ENCODE measurements at regions not wholly inside any gene's neighbourhood (a gene's known extent, or its start where the extent isn't known, plus 50 kb on each side); places are given as distances from the start of the nearest gene placed in this dataset.

DNA sequence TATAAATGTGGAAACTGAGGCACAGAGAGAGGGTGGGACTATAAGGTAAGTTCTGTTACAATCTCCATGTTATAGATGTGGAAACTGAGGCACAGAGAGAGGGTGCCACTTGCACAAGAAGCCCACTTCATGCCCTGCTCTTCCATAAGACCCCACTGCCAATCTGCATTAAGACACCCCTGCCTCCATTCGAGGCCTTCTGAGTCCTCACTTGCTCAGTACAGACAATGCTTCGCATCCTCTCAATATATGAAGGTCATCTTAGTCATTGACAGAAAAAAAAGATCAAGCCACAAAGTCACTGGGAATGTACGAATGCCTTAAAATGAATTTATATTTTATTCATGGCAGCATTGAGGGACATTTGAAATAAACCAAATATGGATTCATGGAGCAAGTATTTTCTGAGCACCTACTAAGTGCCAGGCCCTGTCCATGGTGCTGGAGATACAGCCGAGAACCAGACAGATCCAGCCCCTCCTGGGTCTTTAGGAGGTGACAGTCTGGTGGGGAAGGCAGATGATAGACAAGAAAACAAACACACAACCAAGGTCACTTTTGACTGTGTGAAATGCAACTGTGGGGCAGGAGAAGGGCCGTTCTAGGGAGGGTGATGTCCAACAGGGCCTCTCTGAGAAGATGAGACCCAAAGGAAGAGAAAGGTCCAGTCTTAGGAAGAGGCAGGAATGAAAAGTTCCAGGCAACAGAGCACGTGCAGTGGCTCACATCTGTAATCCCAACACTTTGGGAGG, 92.5 kb upstream of the PTPN1 start:
- no peak overlapping the region for H3K4me3 Mint-ChIP-seq
- DNase-seq (ENCODE audit: low read depth, low spot score), result no peak
- no peak overlapping the region for H3K27ac Mint-ChIP-seq (ENCODE audit: unreplicated experiment)

DNA sequence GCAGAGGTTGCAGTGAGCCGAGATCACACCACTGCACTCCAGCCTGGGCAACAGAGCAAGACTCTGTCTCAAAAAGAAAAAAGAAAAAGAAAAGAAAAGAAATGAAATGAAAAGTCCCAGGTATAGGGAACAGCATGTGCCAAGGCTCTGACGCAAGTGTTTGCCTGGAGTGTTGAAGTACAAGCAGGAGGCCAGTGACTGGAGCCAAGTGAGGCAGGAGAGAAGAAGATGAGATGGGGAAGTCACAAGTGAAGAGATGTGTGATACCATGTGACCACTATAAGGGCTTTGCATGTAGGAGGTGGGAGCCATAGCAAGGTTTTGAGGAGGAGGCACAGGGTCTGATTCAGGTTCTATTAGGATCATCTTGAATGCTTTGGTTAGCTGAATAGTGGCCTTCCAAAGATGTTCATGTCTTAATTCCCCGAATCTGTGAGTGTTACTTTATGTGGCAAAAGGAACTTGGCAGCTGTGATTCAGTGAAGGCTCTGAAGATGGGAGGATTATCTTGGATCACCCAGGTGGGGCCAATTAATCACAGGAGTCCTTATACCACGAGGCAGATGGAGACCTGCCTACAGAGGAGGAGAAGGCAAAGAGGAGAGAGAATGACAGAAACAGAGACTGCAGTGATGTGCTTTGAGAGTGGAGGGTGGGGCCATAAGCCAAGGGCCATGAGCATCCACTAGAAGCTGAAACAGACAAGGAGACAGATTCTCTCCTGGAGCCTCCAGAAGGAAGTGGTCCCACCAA, 91.1 kb upstream of the PTPN1 start:
- H3K36me3 Mint-ChIP-seq (ENCODE audit: low read depth), result no peaks in the 10 kb centered on the region
- peaks cover 5% of the 10 kb centered on the region for H3K4me1 Mint-ChIP-seq
- no peak for DNase-seq (ENCODE audit: low read depth, low spot score)
- peaks cover 17% of the 10 kb centered on the region for H3K27me3 Mint-ChIP-seq (ENCODE audit: low read depth)
- no peak overlapping the region for H3K4me3 Mint-ChIP-seq
- no peak overlapping the region for H3K27ac Mint-ChIP-seq (ENCODE audit: unreplicated experiment)
- TF ChIP-seq, protein P1, sequence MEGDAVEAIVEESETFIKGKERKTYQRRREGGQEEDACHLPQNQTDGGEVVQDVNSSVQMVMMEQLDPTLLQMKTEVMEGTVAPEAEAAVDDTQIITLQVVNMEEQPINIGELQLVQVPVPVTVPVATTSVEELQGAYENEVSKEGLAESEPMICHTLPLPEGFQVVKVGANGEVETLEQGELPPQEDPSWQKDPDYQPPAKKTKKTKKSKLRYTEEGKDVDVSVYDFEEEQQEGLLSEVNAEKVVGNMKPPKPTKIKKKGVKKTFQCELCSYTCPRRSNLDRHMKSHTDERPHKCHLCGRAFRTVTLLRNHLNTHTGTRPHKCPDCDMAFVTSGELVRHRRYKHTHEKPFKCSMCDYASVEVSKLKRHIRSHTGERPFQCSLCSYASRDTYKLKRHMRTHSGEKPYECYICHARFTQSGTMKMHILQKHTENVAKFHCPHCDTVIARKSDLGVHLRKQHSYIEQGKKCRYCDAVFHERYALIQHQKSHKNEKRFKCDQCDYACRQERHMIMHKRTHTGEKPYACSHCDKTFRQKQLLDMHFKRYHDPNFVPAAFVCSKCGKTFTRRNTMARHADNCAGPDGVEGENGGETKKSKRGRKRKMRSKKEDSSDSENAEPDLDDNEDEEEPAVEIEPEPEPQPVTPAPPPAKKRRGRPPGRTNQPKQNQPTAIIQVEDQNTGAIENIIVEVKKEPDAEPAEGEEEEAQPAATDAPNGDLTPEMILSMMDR (conservative IDR thresholded peaks at IDR 0.05), result no peak
- H3K9me3 Mint-ChIP-seq, result no peaks in the 10 kb centered on the region

More for the DNA sequence above, 92.5 kb upstream of the PTPN1 start:
- H3K9me3 Mint-ChIP-seq, result peaks cover 7% of the 10 kb centered on the region
- peaks cover 17% of the 10 kb centered on the region for H3K27me3 Mint-ChIP-seq (ENCODE audit: low read depth)
- peaks cover 14% of the 10 kb centered on the region for H3K4me1 Mint-ChIP-seq
- TF ChIP-seq, protein P1 (conservative IDR thresholded peaks at IDR 0.05), result no peak
- peaks cover 3% of the 10 kb centered on the region for H3K36me3 Mint-ChIP-seq (ENCODE audit: low read depth)

DNA sequence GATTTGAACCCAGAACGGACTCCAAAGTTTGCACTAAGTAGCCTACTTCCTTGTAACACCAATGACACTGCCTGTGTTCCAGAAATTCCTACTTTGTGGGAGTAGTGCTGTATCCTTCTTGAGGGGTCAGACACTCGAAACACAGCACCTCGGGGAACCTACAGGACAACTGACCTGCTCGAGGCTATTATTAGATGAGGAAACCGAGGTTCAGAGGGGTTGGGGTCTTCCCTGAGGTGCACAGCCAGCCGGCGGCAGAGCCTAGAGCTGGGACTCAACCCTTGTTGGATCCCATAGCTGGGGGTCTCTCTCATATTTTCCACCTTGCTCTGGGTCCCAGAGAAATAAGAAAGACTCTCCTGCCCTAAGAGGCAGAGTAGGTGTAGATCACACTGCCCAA, 89.8 kb upstream of the PTPN1 start:
- H3K27ac Mint-ChIP-seq (ENCODE audit: unreplicated experiment), result no peak overlapping the region
- no peaks in the 10 kb centered on the region for H3K36me3 Mint-ChIP-seq (ENCODE audit: low read depth)
- H3K27me3 Mint-ChIP-seq (ENCODE audit: low read depth), result peaks cover 17% of the 10 kb centered on the region
- TF ChIP-seq, protein P1 (conservative IDR thresholded peaks at IDR 0.05), result no peak
- peaks cover 5% of the 10 kb centered on the region for H3K4me1 Mint-ChIP-seq
- H3K4me3 Mint-ChIP-seq, result no peak overlapping the region
- H3K9me3 Mint-ChIP-seq, result no peaks in the 10 kb centered on the region
- no peak for DNase-seq (ENCODE audit: low read depth, low spot score)

DNA sequence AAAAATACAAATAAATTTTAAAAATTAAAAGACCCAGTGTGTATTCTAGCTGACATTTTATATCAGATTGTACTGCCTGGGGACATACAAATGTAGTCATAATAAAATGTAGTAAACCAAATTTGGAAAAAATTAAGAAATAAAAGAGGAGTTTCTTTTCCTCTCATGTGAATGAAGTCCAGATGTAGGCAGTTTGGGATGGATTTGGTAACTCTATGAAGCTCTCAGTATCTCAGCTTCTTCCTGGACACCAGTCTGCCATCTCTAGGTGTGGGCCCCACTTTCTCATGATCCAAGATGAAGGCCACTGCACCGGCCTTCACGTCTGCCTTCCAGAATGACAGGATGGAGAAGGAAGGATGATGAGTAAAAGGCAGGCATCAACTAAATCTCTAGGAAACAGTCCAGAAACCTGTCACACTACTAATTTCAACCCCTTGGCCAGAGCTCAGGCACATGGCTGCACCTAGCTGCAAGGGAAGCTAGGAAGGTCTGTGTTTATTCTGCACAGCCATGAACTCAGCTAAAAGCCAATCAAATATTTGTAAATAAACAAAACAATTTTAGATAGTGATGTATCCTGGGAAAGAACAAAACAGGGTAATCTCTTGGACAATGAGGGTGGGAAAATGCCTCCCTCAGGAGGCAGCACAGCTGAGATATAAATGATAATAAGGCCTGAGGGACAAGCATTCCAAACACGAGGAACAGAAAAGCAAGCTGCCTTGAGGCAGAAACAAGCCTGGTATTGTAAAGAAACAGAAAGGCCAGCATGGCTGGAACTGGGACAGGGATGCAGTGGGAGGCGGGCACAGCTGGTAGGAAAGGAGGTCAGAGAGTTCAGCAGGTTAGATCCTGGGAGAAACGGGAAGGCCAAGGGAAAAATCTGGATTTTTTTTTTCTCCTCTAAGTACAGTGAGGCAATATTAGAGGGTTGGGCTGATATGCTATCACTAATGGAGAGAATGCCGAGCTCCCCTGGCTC, 88.5 kb upstream of the PTPN1 start:
- H3K36me3 Mint-ChIP-seq (ENCODE audit: low read depth), result no peaks in the 10 kb centered on the region
- no peaks in the 10 kb centered on the region for H3K4me1 Mint-ChIP-seq
- DNase-seq (ENCODE audit: low read depth, low spot score), result no peak
- no peak overlapping the region for H3K27ac Mint-ChIP-seq (ENCODE audit: unreplicated experiment)
- TF ChIP-seq, protein P1 (conservative IDR thresholded peaks at IDR 0.05), result no peak
- no peak overlapping the region for H3K4me3 Mint-ChIP-seq
- no peaks in the 10 kb centered on the region for H3K9me3 Mint-ChIP-seq
- peaks cover 17% of the 10 kb centered on the region for H3K27me3 Mint-ChIP-seq (ENCODE audit: low read depth)

DNA sequence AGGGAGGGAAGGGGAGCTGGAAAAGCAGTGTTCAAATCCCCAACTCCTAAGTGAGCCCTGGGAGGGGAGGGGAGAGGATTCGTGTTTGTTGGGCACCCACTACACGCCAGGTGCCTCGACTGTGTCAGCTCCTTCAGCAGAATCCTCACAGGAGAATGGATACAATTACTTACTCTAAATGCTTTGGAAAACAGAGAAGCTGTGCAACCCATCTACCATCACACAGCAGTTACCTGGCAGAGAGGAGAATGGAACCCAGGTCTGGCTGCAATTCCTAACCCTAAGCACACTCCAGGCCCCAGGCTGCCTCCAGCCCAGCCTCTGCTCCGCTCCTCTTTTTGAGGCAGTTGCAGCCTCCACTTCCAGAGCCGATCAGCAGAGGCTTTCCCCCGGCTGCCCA, 86.4 kb upstream of the PTPN1 start:
- no peaks in the 10 kb centered on the region for H3K4me1 Mint-ChIP-seq
- H3K27ac Mint-ChIP-seq (ENCODE audit: unreplicated experiment), result no peak overlapping the region
- H3K9me3 Mint-ChIP-seq, result no peaks in the 10 kb centered on the region
- H3K4me3 Mint-ChIP-seq, result no peak overlapping the region
- TF ChIP-seq, protein P1 (conservative IDR thresholded peaks at IDR 0.05), result no peak
- H3K27me3 Mint-ChIP-seq (ENCODE audit: low read depth), result peaks cover 10% of the 10 kb centered on the region
- H3K36me3 Mint-ChIP-seq (ENCODE audit: low read depth), result no peaks in the 10 kb centered on the region
- DNase-seq (ENCODE audit: low read depth, low spot score), result no peak

Data from neural crest cell (in vitro differentiated cells).